Astrocyte of the spinal cord (primary cell): ENCODE measurements at regions not wholly inside any gene's neighbourhood (a gene's known extent, or its start where the extent isn't known, plus 50 kb on each side); places are given as distances from the start of the nearest gene placed in this dataset.

Source experiments
- DNase-seq: peaks from one replicate; pipeline ENCODE4 v3.0.0; 2011; ENCODE audit warnings: low read depth, low spot score
- H3K4me3 ChIP-seq: 2 replicates; pipeline ENCODE4 v1.5.1; 2011; ENCODE audit warnings: low read depth, mild to moderate bottlenecking, low read length, moderate library complexity
- in situ Hi-C: cut with HindIII; loops from 2 replicates; pipeline ENCODE4 v1.10.0; 2017; ENCODE audit warnings: low sequenced_read_pairs
- TF ChIP-seq, protein P1 (sequence below): IDR thresholded peaks from 2 replicates; pipeline ENCODE4 v1.5.1; 2012; ENCODE audit warnings: low read depth, mild to moderate bottlenecking, low read length, inconsistent platforms

DNA sequence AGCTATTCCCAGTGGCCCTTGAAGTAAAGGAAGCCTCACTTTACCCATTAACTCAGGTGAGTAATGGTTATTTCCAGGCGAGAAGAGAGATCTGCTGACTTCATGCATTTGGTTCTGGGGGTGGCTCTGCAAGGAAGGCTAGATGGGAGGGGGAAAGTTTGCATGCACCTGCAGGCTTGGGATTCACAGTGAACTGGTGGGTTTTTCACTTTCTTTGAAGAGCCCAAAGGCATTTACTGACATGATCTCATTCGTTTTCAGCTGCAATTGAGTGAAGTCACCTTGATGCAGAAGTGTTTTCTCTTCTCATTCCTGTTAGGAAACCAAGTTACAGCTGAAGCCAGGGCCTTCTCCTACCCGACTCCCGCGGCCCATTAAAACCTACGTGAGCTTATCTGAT, 131.0 kb upstream of the N4BP1 start:
- in situ Hi-C loops: no loop called here
- H3K4me3 ChIP-seq: no peak overlapping the region
- DNase-seq: no peak
- TF ChIP-seq, protein P1, sequence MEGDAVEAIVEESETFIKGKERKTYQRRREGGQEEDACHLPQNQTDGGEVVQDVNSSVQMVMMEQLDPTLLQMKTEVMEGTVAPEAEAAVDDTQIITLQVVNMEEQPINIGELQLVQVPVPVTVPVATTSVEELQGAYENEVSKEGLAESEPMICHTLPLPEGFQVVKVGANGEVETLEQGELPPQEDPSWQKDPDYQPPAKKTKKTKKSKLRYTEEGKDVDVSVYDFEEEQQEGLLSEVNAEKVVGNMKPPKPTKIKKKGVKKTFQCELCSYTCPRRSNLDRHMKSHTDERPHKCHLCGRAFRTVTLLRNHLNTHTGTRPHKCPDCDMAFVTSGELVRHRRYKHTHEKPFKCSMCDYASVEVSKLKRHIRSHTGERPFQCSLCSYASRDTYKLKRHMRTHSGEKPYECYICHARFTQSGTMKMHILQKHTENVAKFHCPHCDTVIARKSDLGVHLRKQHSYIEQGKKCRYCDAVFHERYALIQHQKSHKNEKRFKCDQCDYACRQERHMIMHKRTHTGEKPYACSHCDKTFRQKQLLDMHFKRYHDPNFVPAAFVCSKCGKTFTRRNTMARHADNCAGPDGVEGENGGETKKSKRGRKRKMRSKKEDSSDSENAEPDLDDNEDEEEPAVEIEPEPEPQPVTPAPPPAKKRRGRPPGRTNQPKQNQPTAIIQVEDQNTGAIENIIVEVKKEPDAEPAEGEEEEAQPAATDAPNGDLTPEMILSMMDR: no peak

DNA sequence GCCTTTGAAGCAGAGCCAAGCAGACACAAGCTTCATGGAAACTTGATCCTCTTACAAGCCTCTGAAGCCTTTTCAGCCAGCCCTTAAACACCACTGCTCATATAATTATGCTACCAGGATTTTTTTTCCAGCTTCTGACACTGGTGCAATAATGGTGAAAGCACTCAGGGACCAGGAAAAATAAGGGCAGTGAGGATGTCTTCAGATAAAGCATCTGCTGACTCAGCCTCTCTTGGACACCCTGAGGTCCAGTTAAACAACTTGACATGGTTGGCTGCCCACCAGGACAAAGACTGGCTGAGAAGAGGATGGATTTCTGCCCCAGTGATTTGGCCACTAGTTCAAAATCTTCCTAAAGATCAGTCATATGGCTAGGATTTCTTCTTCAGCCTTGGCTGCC, 124.2 kb upstream of the N4BP1 start:
- in situ Hi-C loops: no loop called here
- TF ChIP-seq, protein P1: no peak
- no peak for DNase-seq
- no peak overlapping the region for H3K4me3 ChIP-seq

DNA sequence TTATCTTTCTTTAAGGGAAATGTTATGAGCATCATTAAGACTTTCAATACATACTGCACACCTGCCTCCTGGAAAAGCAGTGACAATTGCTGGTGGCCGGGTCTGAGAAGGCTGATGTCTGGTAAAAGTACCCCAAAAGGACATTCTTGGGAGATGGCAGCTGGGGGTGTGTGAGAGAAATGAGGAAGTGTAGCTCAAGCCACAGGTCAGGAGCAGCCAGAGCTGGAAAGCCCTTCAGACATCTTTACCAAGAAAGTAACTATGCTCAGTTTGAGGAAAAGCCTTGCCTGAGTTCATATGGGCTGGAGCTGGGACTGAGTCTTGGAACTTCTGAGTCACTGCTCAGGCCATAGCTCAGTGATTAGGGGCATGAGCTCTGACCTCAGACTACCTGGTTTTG, 94.7 kb upstream of the N4BP1 start:
- TF ChIP-seq, protein P1: no peak
- in situ Hi-C loops: no loop called here
- DNase-seq: no peak
- H3K4me3 ChIP-seq: no peak overlapping the region

DNA sequence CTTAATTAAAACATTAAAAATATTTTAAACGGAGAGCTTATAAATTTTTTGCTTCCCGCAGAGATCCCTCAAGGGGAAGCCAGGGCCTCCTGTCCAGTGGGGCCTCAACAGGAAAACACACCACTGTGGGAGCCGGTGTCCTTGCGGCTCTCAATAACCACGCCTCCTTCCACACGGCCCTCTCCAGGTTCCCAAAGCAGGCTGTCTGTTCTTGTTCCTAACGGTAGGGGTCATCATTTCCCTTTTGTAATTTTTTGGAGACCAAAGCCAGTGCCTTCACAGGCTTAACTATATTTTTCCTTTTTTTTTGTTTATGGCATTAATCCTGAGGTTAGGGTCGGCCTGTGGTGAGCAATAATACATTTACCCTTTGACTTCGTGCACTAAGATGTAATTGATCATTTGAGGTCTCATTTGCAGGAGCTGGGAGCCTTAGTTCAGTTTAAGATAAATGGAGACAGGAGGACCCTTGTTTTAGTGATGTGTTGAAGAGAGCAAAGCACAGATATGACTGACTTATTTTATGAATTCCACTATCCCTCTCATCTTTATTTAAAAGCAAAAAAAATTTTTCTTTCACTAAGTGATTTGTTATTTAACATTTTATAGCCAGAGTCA, 77.5 kb upstream of the N4BP1 start:
- no peak overlapping the region for H3K4me3 ChIP-seq
- in situ Hi-C loops: no loop called here

DNA sequence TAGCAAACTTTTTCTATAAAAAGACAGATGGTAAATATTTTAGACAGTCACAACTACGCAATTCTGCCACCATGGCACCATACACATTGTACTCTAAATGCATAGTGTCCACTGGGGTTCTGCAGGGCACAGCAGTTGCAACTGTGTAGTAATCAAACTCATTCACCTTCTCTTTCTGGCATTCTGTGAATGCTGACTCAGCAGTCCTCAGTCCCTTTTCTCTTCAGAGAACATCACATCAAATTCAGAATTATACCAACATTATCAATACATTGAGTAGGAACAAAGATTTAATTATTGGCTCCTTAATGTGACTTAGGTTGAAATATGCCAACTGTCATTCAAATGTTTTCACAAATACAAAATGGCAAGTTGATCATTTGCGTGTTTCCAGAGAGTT, 74.2 kb upstream of the N4BP1 start:
- no peak overlapping the region for H3K4me3 ChIP-seq
- no peak for DNase-seq
- TF ChIP-seq, protein P1: no peak
- in situ Hi-C loops: no loop called here

More for the DNA sequence above, 77.5 kb upstream of the N4BP1 start:
- TF ChIP-seq, protein P1: peak; percentile 77
- peak; percentile 65 for DNase-seq

DNA sequence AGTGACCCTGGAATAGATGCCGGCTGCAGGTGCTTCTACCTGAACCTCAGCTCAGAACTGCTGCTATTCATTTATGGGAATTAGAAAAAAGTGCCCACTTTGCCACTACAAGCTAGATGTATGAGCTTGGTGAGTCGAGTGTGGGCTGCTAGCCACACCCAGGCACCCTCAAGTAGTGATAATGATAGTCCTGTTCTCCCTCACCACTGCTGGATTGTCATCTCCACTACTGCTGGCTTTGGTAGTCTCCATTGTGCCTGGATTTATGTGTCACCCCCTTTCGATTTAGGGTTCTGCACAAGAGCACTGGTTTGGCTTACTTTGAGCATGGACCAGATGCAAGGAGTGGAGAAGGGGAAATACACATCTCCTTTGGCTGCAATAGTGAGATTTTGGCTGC, 73.0 kb upstream of the N4BP1 start:
- in situ Hi-C loops: no loop called here

More for the DNA sequence above, 73.0 kb upstream of the N4BP1 start:
- TF ChIP-seq, protein P1: no peak
- no peak for DNase-seq
- no peak overlapping the region for H3K4me3 ChIP-seq
